GM12873 (cell line): ENCODE measurements at regions not wholly inside any gene's neighbourhood (a gene's known extent, or its start where the extent isn't known, plus 50 kb on each side); places are given as distances from the start of the nearest gene placed in this dataset.

Source experiments
- TF ChIP-seq, protein P1 (sequence below): IDR thresholded peaks from 2 replicates; pipeline ENCODE4 v1.5.1; 2012; ENCODE audit warnings: low read depth, mild to moderate bottlenecking, moderate library complexity, low read length, control low read depth; ENCODE audit not compliant: insufficient read depth; ENCODE audit errors: missing control alignments

DNA sequence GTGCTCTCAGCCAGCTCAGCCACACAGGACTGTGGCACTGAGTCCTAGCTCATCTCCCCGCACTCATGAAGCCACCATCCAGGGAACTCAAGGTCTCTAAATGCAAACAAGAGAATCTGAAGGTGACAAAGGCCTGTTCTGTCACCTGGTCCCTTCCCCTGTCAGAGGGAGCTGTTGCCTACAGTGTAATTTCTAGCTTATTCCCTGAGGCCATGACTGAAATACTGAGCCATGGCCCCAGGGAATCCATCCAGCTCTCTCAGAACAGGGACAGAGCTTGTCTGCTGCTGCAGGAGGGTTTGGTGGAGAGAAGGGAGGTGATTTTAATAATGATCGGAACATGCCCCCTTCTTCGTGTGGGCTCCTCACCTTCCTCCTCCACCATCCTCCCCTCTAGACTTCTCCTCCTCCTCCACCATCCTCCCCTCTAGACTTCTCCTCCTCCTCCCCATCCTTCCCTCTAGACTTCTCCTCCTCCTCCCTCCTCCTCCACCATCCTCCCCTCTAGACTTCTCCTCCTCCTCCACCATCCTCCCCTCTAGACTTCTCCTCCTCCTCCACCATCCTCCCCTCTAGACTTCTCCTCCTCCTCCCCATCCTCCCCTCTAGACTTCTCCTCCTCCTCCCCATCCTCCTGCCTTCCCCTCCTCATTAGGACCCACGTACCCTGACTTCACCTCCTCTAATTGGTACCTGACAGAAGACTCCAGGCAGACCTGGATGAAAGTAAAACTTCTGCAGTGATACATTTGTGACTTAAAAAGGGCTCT is 338.0 kb upstream of the MKI67 start:
- TF ChIP-seq, protein P1, sequence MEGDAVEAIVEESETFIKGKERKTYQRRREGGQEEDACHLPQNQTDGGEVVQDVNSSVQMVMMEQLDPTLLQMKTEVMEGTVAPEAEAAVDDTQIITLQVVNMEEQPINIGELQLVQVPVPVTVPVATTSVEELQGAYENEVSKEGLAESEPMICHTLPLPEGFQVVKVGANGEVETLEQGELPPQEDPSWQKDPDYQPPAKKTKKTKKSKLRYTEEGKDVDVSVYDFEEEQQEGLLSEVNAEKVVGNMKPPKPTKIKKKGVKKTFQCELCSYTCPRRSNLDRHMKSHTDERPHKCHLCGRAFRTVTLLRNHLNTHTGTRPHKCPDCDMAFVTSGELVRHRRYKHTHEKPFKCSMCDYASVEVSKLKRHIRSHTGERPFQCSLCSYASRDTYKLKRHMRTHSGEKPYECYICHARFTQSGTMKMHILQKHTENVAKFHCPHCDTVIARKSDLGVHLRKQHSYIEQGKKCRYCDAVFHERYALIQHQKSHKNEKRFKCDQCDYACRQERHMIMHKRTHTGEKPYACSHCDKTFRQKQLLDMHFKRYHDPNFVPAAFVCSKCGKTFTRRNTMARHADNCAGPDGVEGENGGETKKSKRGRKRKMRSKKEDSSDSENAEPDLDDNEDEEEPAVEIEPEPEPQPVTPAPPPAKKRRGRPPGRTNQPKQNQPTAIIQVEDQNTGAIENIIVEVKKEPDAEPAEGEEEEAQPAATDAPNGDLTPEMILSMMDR, result no peak

DNA sequence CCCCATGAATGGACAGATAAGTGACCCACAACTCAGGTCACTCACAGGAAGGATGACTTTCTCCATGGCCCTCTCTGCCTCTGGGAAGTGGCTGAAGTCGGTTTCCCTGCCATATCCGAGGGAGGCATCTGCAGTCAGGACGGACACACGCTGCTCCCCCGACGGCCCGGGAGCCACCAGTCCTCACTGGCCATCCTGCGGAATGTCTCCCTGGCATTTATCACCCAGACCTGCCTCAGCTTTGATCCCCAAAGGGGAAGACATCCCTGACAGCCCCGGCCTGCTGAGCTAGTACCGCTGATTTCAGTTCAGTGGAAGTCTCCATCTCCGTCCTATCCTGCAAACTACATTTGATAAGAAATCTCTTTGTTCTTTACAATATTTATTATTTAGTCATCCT is 339.5 kb upstream of the MKI67 start:
- TF ChIP-seq, protein P1, result no peak

DNA sequence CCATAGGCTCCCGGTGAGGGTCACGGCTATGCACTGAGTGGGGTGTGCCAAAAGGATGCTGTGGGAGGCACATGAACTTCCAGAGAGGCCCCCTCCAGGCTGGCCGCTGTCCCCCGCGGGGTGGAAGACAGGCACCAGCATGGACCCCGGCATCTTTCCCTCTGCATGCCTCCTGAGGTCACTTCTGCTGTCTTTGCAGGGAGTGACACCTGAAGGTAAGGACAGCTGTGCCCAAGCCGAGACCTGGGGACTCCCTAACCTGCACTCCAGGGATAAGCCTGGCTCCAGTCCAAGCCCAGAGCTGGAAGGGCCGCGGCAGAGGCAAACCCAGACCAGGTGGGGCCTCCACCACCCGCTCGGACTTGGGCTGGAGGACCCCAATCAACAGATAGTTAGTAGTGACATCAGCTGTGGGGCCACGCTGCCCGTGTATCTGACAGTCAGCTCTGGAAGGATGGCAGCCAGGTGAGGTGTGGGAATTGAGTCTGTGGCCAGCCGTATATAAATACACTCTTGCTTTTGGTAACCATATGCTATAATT is 340.7 kb upstream of the MKI67 start:
- TF ChIP-seq, protein P1, result no peak

DNA sequence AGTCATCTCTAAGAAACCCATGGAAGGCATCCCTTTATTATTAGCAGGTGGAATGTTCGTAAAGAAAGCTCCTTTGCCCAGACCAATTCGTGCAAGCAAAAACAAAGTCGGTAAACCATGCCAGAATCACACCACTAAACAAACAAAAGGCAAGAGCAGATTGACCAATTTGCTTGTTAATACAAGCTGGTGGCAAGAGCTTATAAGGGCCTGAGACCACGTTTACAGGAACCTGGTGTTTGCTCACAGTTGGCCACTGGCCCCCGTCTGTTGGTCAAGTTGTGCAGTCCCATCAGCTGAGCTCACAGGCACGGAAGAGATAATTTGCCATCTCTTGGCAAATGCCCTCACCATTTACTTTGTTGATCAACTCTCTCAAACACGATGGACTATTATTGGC is 342.2 kb upstream of the MKI67 start:
- TF ChIP-seq, protein P1, result no peak

- TF ChIP-seq, protein P1, result no peak
These were observed 343.3 kb upstream of the MKI67 start for GRCh38 chr10:128469515-128469914.

GRCh38 chr10:128470321-128470965 is 344.2 kb upstream of the MKI67 start:
- TF ChIP-seq, protein P1, result no peak

GRCh38 chr10:128471151-128471550 is 344.9 kb upstream of the MKI67 start:
- TF ChIP-seq, protein P1, result no peak
